Heart right ventricle (tissue), 16 donors: ENCODE measurements at regions not wholly inside any gene's neighbourhood (a gene's known extent, or its start where the extent isn't known, plus 50 kb on each side); places are given as distances from the start of the nearest gene placed in this dataset.

Source experiments
- ATAC-seq, 8 donors: fragments of 200-7000 bp; cut with Tn5 transposase; one replicate each; pipeline ENCODE4 v1.9.1; 2020; ENCODE audit warnings: mild to moderate bottlenecking in 8 of 8, moderate library complexity in 8 of 8, moderate number of reproducible peaks in 1 of 8
- DNase-seq, 2 donors: peaks; one replicate each; pipeline ENCODE4 v3.0.0-alpha.2; 2020
- H3K27ac ChIP-seq, 10 donors: fragments of 200-600 bp; sonication (generic) in 2 of 10; one replicate each; pipeline versions ENCODE4 v1.5.0 to v1.8.0; 2020 to 2022; ENCODE audit warnings: mild to moderate bottlenecking in 3 of 10
- H3K27me3 ChIP-seq, 7 donors: fragments of 200-600 bp; one replicate each; pipeline ENCODE4 v1.8.0; 2021 to 2022; ENCODE audit warnings: mild to moderate bottlenecking in 2 of 7
- H3K36me3 ChIP-seq, 9 donors: fragments of 200-600 bp; sonication (generic) in 1 of 9; one replicate each; pipeline versions ENCODE4 v1.5.0 to v1.8.0; 2020 to 2022; ENCODE audit warnings: mild to moderate bottlenecking in 2 of 9
- H3K4me1 ChIP-seq, 9 donors: fragments of 200-600 bp; sonication (generic) in 1 of 9; one replicate each; pipeline versions ENCODE4 v1.5.0 to v1.8.0; 2020 to 2022; ENCODE audit warnings: mild to moderate bottlenecking in 4 of 9
- H3K4me3 ChIP-seq, 10 donors: fragments of 200-600 bp; sonication (generic) in 2 of 10; one replicate each; pipeline versions ENCODE4 v1.5.0 to v1.8.0; 2020 to 2022; ENCODE audit warnings: mild to moderate bottlenecking in 7 of 10, moderate library complexity in 2 of 10
- H3K9me3 ChIP-seq, 11 donors: fragments of 200-600 bp in 10 of 11; sonication (generic) in 2 of 11; one replicate each; pipeline versions ENCODE4 v1.5.0 to v1.8.0; 2013 to 2022; ENCODE audit warnings: mild to moderate bottlenecking in 2 of 11, control low read depth in 1 of 11, moderate library complexity in 1 of 11
- CTCF ChIP-seq, 9 donors: fragments of 200-600 bp; sonication (generic) in 2 of 9; IDR thresholded peaks; one replicate each; pipeline versions ENCODE4 v1.5.0 to v1.8.0; 2021 to 2022; ENCODE audit warnings: antibody characterized with exemption in 9 of 9, mild to moderate bottlenecking in 5 of 9, moderate library complexity in 1 of 9
- WGBS, 2 donors: extraction: QIAGEN DNeasy Blood & Tissue Kit; methylation state at CpG; one replicate each; pipeline ENCODE4 v1.1.7; 2013; ENCODE audit warnings: inconsistent platforms in 1 of 2; 5-methylcytosine and 5-hydroxymethylcytosine counted together
- intact Hi-C, 10 donors: fragments of 100-400 bp; cut with DNase I; formaldehyde crosslinking; loops; one replicate each; pipeline versions ENCODE4 v1.11.1 to v1.14.2; 2022
- donor health status: Arrhythmogenic right ventricular cardiomyopathy.
- donor health status: ischemic (EF 13 %, LVEDD 7.1; RV severe dilation, severe dysfunction).
- donor health status: healthy with polysubstance abuse.
- donor health status: DM: no; HTN: yes; CAD: no.
- donor health status: DM: no; HTN: no; CAD: no.
- donor health status: ischemic (EF 25% LVEDD 6.9; RV normal size, moderate dysfunction).
- donor health status: ischemic (EF 25% LVEDD 5.7; RV mildly dilated, moderate dysfunction).
- donor health status: healthy.
- donor health status: DM: yes; HTN: yes; CAD: no.
- donor health status: Ischemic cardiomyopathy.
- donor health status: ischemic (EF 35%, LVEDD 5.7; RV mildly dilated, moderate dysfunction).
- donor health status: nonischemic (EF 11% LVEDD 7.7; RV severe dilation, severe dysfunction).
- donor health status: DM: yes; HTN: yes; CAD: no.
- donor health status: PGD.
- donor health status: ischemic (EF 29% LVEDD 5.4; RV normal size, mild dysfunction).
- donor health status: nonischemic (EF 23%, LVEDD 6.1; RV moderate dilation, normal function).

DNA sequence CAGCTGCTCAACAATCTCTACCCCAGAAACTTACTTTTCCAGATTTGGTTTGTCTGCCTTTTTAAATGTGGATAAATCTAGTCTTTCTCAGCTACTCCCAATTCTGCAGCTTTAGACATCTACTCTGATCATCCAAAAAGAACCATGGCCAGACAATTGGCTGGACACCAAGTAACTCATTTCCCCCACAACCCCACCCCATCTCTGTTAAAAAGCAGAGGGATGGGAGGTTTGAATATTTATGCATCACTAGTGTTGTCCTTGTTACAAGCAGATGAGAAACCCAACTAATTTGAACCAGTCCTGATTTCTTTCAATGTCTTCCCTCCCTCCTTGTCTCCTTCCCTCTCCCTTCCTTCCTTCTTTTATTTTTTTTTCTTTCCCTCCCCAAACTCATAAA lies 391.9 kb downstream of the GALC start:
- H3K4me3 ChIP-seq, result no peak overlapping the region
- H3K4me1 ChIP-seq, result no peaks in the 10 kb centered on the region
- TF ChIP-seq CTCF (IDR thresholded peaks at IDR 0.05), result no peak
- intact Hi-C loops, result no loop called here
- no peak overlapping the region for H3K27ac ChIP-seq
- DNase-seq (no peak), ATAC-seq (no peak)
- peaks cover 0 to 17% (median 0%) of the 10 kb centered on the region in 11 donors for H3K9me3 ChIP-seq
- H3K27me3 ChIP-seq, result no peaks in the 10 kb centered on the region
- H3K36me3 ChIP-seq, result no peaks in the 10 kb centered on the region

GRCh38 chr14:87600240-87600639 lies 392.7 kb downstream of the GALC start:
- 39 to 63% methylated on average over 1 of the region's 1 CpG for WGBS, 2 donors
- no peak for ATAC-seq
- Histone ChIP-seq H3K4me1 (no peaks in the 10 kb centered on the region), H3K4me3 (no peak overlapping the region), H3K9me3 (peaks cover 0 to 9% (median 0%) of the 10 kb centered on the region in 11 donors), H3K27me3 (no peaks in the 10 kb centered on the region), H3K36me3 (no peaks in the 10 kb centered on the region), H3K27ac (no peak overlapping the region)
- no peak for DNase-seq
- intact Hi-C loops, result no loop called here
- TF ChIP-seq CTCF (IDR thresholded peaks at IDR 0.05), result no peak

DNA sequence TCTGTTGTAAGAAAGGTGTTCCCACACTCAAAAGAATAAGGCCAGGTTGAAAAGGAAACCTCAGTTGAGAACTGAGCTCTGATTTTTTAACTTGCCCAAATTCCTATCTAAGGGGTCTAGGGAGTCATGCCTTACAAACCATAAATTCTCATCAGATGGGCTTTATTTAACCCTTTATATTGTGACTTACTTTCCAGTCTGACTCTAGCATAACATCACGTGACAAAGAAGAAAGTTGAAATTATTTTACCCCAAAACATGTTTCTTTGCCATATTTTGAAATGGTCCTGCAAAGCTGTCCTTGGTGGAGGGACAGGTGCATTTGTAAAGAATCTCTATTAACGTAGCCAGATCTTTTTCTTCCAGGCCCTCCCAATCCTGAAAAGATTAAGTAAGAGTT lies 411.7 kb downstream of the GALC start:
- intact Hi-C loops, result no loop called here
- Histone ChIP-seq H3K4me1 (no peaks in the 10 kb centered on the region), H3K36me3 (no peaks in the 10 kb centered on the region), H3K4me3 (no peak overlapping the region), H3K27me3 (no peaks in the 10 kb centered on the region), H3K27ac (no peak overlapping the region), H3K9me3 (no peaks in the 10 kb centered on the region)
- TF ChIP-seq CTCF (IDR thresholded peaks at IDR 0.05), result no peak
- ATAC-seq, result no peak
- DNase-seq, result no peak
- 66 to 72% methylated on average over 2 of the region's 2 CpGs for WGBS, 2 donors

GRCh38 chr14:87579036-87579435 lies 413.9 kb downstream of the GALC start:
- Histone ChIP-seq H3K4me1 (no peaks in the 10 kb centered on the region), H3K4me3 (no peak overlapping the region), H3K36me3 (no peaks in the 10 kb centered on the region), H3K27ac (no peak overlapping the region), H3K27me3 (no peaks in the 10 kb centered on the region), H3K9me3 (no peaks in the 10 kb centered on the region)
- 56 to 66% methylated on average over 2 of the region's 2 CpGs for WGBS, 2 donors
- DNase-seq (no peak), ATAC-seq (no peak)
- TF ChIP-seq CTCF (IDR thresholded peaks at IDR 0.05), result no peak
- intact Hi-C loops, result no loop called here

DNA sequence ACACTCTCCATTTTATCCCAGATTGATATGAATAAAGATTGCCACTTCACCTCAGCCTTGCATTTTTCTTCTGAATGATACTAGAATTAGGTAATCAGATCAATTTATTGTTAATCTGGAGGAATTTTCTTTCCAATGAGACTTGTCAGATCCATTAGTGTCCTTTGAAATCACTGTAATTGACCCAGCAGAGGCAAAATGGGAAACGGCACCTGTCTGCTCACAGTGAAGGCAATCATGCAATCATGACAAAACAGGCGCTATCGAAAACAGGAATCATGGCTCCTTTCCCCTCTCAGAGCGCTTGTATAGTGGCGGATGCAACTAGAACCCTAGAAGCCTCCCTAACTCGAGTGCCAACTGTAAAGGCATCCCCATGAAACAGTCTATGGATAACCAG lies 417.6 kb downstream of the GALC start:
- no peak overlapping the region for H3K27ac ChIP-seq

More for the DNA sequence above, 417.6 kb downstream of the GALC start:
- intact Hi-C loops, result no loop called here
- no peak for TF ChIP-seq CTCF (IDR thresholded peaks at IDR 0.05)
- ATAC-seq, result no peak
- H3K4me3 ChIP-seq, result no peak overlapping the region
- no peaks in the 10 kb centered on the region for H3K9me3 ChIP-seq
- H3K27me3 ChIP-seq, result no peaks in the 10 kb centered on the region
- 86 to 87% methylated on average over 6 of the region's 6 CpGs for whole genome bisulfite sequencing, 2 donors
- H3K4me1 ChIP-seq, result no peaks in the 10 kb centered on the region
- DNase-seq, result no peak
- H3K36me3 ChIP-seq, result no peaks in the 10 kb centered on the region
